NB4 (cell line): ENCODE measurements at regions not wholly inside any gene's neighbourhood (a gene's known extent, or its start where the extent isn't known, plus 50 kb on each side); places are given as distances from the start of the nearest gene placed in this dataset.

Experiments used
- DNase-seq: peaks from one replicate; pipeline ENCODE4 v3.0.0; 2010; ENCODE audit warnings: low read depth
- H3K4me3 ChIP-seq: one replicate; pipeline ENCODE4 v1.5.1; 2011; ENCODE audit warnings: mild to moderate bottlenecking, low read depth, low read length, moderate library complexity
- CTCF ChIP-seq: IDR thresholded peaks from one replicate; pipeline ENCODE4 v1.5.1; 2012; ENCODE audit warnings: low read depth, low read length
- MAX ChIP-seq: IDR thresholded peaks from 2 replicates; pipeline ENCODE4 v1.6.1; 2011; ENCODE audit warnings: low read depth, low read length
- MYC ChIP-seq: IDR thresholded peaks from 2 replicates; pipeline ENCODE4 v1.6.1; 2011; ENCODE audit warnings: low read depth, low read length
- POLR2A ChIP-seq: IDR thresholded peaks from 2 replicates; pipeline ENCODE4 v1.6.1; 2011; ENCODE audit warnings: mild to moderate bottlenecking; ENCODE audit not compliant: insufficient read length; ENCODE audit errors: extremely low read depth

- TF ChIP-seq MYC (no peak), POLR2A (no peak), MAX (no peak), CTCF (no peak)
- no peak for DNase-seq
- H3K4me3 ChIP-seq = no peak overlapping the region
Observed at GRCh38 chr6:56752009-56752408, 109.3 kb upstream of the DST start.

GRCh38 chr6:56751604-56752003 lies 108.9 kb upstream of the DST start:
- no peak for TF ChIP-seq POLR2A
- TF ChIP-seq CTCF = no peak
- TF ChIP-seq MYC = no peak
- TF ChIP-seq MAX = no peak
- H3K4me3 ChIP-seq = no peak overlapping the region
- DNase-seq = no peak

GRCh38 chr6:56750686-56751085 lies 108.0 kb upstream of the DST start:
- no peak for DNase-seq
- no peak for TF ChIP-seq MYC
- no peak for TF ChIP-seq MAX
- no peak for TF ChIP-seq POLR2A
- TF ChIP-seq CTCF = no peak

GRCh38 chr6:56749632-56750151 lies 107.0 kb upstream of the DST start:
- no peak for TF ChIP-seq MAX
- no peak for TF ChIP-seq MYC
- TF ChIP-seq CTCF = no peak
- TF ChIP-seq POLR2A = no peak
- no peak for DNase-seq
- H3K4me3 ChIP-seq = no peak overlapping the region

More at GRCh38 chr6:56750686-56751085, 108.0 kb upstream of the DST start:
- no peak overlapping the region for H3K4me3 ChIP-seq

- no peak overlapping the region for H3K4me3 ChIP-seq
- no peak for DNase-seq
- TF ChIP-seq MAX (no peak), POLR2A (no peak), MYC (no peak), CTCF (no peak)
Observed at GRCh38 chr6:56746767-56747504, 104.2 kb upstream of the DST start.

- H3K4me3 ChIP-seq = no peak overlapping the region
- TF ChIP-seq MYC (no peak), MAX (no peak), POLR2A (no peak), CTCF (no peak)
- DNase-seq = no peak
Observed at GRCh38 chr6:56745971-56746370, 103.3 kb upstream of the DST start.
